Peyer's patch (tissue), 4 donors: ENCODE measurements at regions not wholly inside any gene's neighbourhood (a gene's known extent, or its start where the extent isn't known, plus 50 kb on each side); places are given as distances from the start of the nearest gene placed in this dataset.

Experiments used
- POLR2A ChIP-seq, 2 donors: fragments of 450-650 bp; IDR thresholded peaks; one replicate each; pipeline ENCODE4 v1.5.1; 2017; ENCODE audit warnings: antibody characterized with exemption in 2 of 2, mild to moderate bottlenecking in 2 of 2, moderate library complexity in 2 of 2
- TF ChIP-seq, protein P1 (sequence below), 6 experiments: fragments of 450-650 bp in 4 of 6; fragments of 200-600 bp in 2 of 6; sonication (generic) in 1 of 6; IDR thresholded peaks; one replicate each; pipeline ENCODE4 v1.5.1; 2017 to 2019; ENCODE audit warnings: antibody characterized with exemption in 6 of 6, mild to moderate bottlenecking in 3 of 6, moderate library complexity in 1 of 6

GRCh38 chr4:138826322-138826721 lies 189.3 kb upstream of the NOCT start:
- TF ChIP-seq, protein P1, sequence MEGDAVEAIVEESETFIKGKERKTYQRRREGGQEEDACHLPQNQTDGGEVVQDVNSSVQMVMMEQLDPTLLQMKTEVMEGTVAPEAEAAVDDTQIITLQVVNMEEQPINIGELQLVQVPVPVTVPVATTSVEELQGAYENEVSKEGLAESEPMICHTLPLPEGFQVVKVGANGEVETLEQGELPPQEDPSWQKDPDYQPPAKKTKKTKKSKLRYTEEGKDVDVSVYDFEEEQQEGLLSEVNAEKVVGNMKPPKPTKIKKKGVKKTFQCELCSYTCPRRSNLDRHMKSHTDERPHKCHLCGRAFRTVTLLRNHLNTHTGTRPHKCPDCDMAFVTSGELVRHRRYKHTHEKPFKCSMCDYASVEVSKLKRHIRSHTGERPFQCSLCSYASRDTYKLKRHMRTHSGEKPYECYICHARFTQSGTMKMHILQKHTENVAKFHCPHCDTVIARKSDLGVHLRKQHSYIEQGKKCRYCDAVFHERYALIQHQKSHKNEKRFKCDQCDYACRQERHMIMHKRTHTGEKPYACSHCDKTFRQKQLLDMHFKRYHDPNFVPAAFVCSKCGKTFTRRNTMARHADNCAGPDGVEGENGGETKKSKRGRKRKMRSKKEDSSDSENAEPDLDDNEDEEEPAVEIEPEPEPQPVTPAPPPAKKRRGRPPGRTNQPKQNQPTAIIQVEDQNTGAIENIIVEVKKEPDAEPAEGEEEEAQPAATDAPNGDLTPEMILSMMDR (IDR thresholded peaks at IDR 0.05): no peak
- no peak for TF ChIP-seq POLR2A (IDR thresholded peaks at IDR 0.05)
